Sigmoid colon (tissue), 4 donors: ENCODE measurements at regions not wholly inside any gene's neighbourhood (a gene's known extent, or its start where the extent isn't known, plus 50 kb on each side); places are given as distances from the start of the nearest gene placed in this dataset.
"Not testable (repeated sequence)": the region's sequence is repeated elsewhere in the genome, so short reads cannot be mapped to it uniquely, and the experiment has no call there.

Experiments used
- CTCF ChIP-seq, 4 experiments: fragments of 450-650 bp in 3 of 4; fragments of 200-600 bp in 1 of 4; IDR thresholded peaks; one replicate each; pipeline ENCODE4 v1.5.1; 2016 to 2019; ENCODE audit warnings: antibody characterized with exemption in 4 of 4, mild to moderate bottlenecking in 3 of 4, moderate library complexity in 2 of 4
- EP300 ChIP-seq, 4 donors: sonication (generic); formaldehyde crosslinking; IDR thresholded peaks; one replicate each; pipeline ENCODE4 v1.6.1; 2017; ENCODE audit warnings: antibody characterized with exemption in 4 of 4
- POLR2AphosphoS5 ChIP-seq, 4 donors: sonication (generic); formaldehyde crosslinking; IDR thresholded peaks; one replicate each; pipeline ENCODE4 v1.6.1; 2017; ENCODE audit warnings: antibody characterized with exemption in 4 of 4

GRCh38 chr4:49288796-49289195 is 302.7 kb downstream of the CWH43 start:
- not testable (repeated sequence) for TF ChIP-seq CTCF, EP300, POLR2AphosphoS5 (IDR thresholded peaks at IDR 0.05)
